Stomach (tissue), 8 donors: ENCODE measurements at regions not wholly inside any gene's neighbourhood (a gene's known extent, or its start where the extent isn't known, plus 50 kb on each side); places are given as distances from the start of the nearest gene placed in this dataset.

Experiments
- DNase-seq, 2 donors: peaks; one replicate each; pipeline versions ENCODE4 v3.0.0 to v3.0.0-alpha.2; 2013 to 2019
- H3K27ac ChIP-seq, 5 donors: fragments of 200-600 bp in 4 of 5; sonication (generic) in 4 of 5; one replicate each; pipeline ENCODE4 v1.5.1; 2013 to 2019; ENCODE audit warnings: mild to moderate bottlenecking in 1 of 5, moderate library complexity in 1 of 5
- H3K27me3 ChIP-seq, 3 donors: fragments of 200-600 bp; sonication (generic); one replicate each; pipeline ENCODE4 v1.5.1; 2017 to 2019; ENCODE audit warnings: mixed run types in 1 of 3
- H3K36me3 ChIP-seq, 4 donors: fragments of 200-600 bp; sonication (generic); 1 replicate in 3 of 4; 2 replicates in 1 of 4; pipeline ENCODE4 v1.5.1; 2016 to 2019
- H3K4me1 ChIP-seq, 4 donors: fragments of 200-600 bp; sonication (generic); one replicate each; pipeline ENCODE4 v1.5.1; 2016 to 2019
- H3K4me3 ChIP-seq, 4 donors: fragments of 200-600 bp; sonication (generic) in 3 of 4; one replicate each; pipeline ENCODE4 v1.5.1; 2016 to 2019; ENCODE audit warnings: mild to moderate bottlenecking in 1 of 4
- H3K9me3 ChIP-seq, 4 donors: fragments of 200-600 bp; sonication (generic); one replicate each; pipeline ENCODE4 v1.5.1; 2016 to 2019
- EP300 ChIP-seq: sonication (generic); formaldehyde crosslinking; IDR thresholded peaks from one replicate; pipeline ENCODE4 v1.6.1; 2017; ENCODE audit warnings: antibody characterized with exemption
- POLR2A ChIP-seq, 4 donors: fragments of 450-650 bp; IDR thresholded peaks; one replicate each; pipeline ENCODE4 v1.6.1; 2016; ENCODE audit warnings: antibody characterized with exemption in 4 of 4, control low read depth in 2 of 4, mild to moderate bottlenecking in 1 of 4, moderate library complexity in 1 of 4
- POLR2AphosphoS5 ChIP-seq, 3 donors: sonication (generic); formaldehyde crosslinking; IDR thresholded peaks; one replicate each; pipeline ENCODE4 v1.6.1; 2016; ENCODE audit warnings: antibody characterized with exemption in 3 of 3
- WGBS, 5 donors: extraction: QIAGEN DNeasy Blood & Tissue Kit in 3 of 5; methylation state at CpG; one replicate each; pipeline versions ENCODE4 v1.1.5 to v1.1.7; 2013 to 2018; 5-methylcytosine and 5-hydroxymethylcytosine counted together
- intact Hi-C: fragments of 100-400 bp; cut with DNase I; formaldehyde crosslinking; loops from one replicate; pipeline ENCODE4 v1.15.1; 2023; ENCODE audit warnings: low total_unique reads
- TF ChIP-seq, protein P1 (sequence below), 7 experiments: fragments of 450-650 bp in 4 of 7; fragments of 200-600 bp in 3 of 7; sonication (generic) in 3 of 7; IDR thresholded peaks; one replicate each; pipeline ENCODE4 v1.5.1; 2016 to 2019; ENCODE audit warnings: antibody characterized with exemption in 7 of 7, control low read depth in 2 of 7, mild to moderate bottlenecking in 1 of 7
- donor health status: healthy with polysubstance abuse.
- donor health status: Bipolar disorder and iron deficiency.
- donor health status: healthy.

DNA sequence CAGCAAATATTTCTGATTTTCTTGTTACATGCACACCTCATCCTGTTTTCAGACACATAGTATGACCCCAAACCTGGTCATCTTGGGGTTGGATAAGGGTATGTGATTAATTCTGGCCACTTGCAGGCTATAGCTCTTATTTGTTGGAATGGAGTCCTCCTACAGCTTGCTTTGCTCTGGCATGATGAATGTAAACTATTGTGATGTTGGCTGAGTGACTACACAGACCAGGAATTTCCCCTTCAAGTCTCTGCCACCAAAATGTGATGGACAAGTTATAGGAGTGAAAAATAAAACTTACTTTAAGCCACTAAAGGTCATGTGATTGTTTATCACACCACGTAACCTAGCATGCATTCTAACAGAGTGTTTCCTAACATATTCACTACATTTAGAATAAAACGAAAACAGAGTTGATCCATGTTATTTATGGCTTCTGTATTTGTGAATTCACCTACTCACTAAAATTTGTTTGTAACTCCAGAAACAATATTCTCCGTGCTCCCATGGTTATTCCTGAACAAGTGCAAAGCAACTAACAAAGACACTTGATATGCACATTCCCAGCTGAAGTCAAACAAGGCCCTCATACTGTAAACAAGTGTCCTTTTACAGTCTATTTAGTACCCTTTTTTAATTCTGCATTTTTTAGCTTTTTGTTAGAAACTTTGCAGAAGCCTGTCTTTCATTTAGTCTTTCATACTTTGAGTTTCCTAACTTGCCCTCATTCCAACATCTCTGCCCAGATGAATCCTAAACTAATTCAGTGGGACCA, 599.2 kb upstream of the PCDH15 start:
- 46 to 55% (median 52%) methylated on average over 3 of the region's 3 CpGs for WGBS, 5 donors
- TF ChIP-seq EP300 = no peak
- TF ChIP-seq POLR2AphosphoS5 (IDR thresholded peaks at IDR 0.05) = no peak
- TF ChIP-seq, protein P1, sequence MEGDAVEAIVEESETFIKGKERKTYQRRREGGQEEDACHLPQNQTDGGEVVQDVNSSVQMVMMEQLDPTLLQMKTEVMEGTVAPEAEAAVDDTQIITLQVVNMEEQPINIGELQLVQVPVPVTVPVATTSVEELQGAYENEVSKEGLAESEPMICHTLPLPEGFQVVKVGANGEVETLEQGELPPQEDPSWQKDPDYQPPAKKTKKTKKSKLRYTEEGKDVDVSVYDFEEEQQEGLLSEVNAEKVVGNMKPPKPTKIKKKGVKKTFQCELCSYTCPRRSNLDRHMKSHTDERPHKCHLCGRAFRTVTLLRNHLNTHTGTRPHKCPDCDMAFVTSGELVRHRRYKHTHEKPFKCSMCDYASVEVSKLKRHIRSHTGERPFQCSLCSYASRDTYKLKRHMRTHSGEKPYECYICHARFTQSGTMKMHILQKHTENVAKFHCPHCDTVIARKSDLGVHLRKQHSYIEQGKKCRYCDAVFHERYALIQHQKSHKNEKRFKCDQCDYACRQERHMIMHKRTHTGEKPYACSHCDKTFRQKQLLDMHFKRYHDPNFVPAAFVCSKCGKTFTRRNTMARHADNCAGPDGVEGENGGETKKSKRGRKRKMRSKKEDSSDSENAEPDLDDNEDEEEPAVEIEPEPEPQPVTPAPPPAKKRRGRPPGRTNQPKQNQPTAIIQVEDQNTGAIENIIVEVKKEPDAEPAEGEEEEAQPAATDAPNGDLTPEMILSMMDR (IDR thresholded peaks at IDR 0.05) = no peak
- no peak for TF ChIP-seq POLR2A (IDR thresholded peaks at IDR 0.05)
- no peaks in the 10 kb centered on the region for H3K4me1 ChIP-seq

DNA sequence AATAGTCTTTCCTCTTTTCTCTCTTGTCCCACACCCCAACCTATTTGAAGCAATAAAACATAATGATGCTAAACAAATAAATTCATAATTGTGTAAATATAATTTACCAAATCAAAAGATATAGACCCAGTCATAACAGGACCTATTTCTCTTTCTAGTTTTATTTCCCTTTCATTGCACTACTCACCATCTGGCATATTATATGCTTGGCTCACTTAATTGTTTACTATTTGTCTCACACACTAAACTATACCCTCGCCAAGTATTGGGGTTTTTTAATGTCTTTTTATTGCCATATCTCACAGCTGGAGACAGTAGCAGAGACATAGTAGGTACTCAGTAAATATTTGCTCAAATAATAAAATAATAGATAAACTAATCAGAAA, 597.5 kb upstream of the PCDH15 start:
- H3K9me3 ChIP-seq = no peaks in the 10 kb centered on the region
- TF ChIP-seq, protein P1 (IDR thresholded peaks at IDR 0.05) = no peak
- no peak for TF ChIP-seq POLR2AphosphoS5 (IDR thresholded peaks at IDR 0.05)
- TF ChIP-seq POLR2A (IDR thresholded peaks at IDR 0.05) = no peak
- H3K36me3 ChIP-seq = no peaks in the 10 kb centered on the region
- 22 to 52% (median 37%) methylated on average over 1 of the region's 1 CpG for WGBS, 5 donors
- intact Hi-C loops = no loop called here
- no peak overlapping the region for H3K4me3 ChIP-seq
- DNase-seq = no peak
- H3K4me1 ChIP-seq = no peaks in the 10 kb centered on the region
- H3K27ac ChIP-seq = no peak overlapping the region
- H3K27me3 ChIP-seq = no peaks in the 10 kb centered on the region

More for the DNA sequence above, 599.2 kb upstream of the PCDH15 start:
- no peak overlapping the region for H3K4me3 ChIP-seq
- no peaks in the 10 kb centered on the region for H3K9me3 ChIP-seq
- H3K36me3 ChIP-seq = no peaks in the 10 kb centered on the region
- intact Hi-C loops = no loop called here
- no peak overlapping the region for H3K27ac ChIP-seq
- DNase-seq = no peak
- no peaks in the 10 kb centered on the region for H3K27me3 ChIP-seq

DNA sequence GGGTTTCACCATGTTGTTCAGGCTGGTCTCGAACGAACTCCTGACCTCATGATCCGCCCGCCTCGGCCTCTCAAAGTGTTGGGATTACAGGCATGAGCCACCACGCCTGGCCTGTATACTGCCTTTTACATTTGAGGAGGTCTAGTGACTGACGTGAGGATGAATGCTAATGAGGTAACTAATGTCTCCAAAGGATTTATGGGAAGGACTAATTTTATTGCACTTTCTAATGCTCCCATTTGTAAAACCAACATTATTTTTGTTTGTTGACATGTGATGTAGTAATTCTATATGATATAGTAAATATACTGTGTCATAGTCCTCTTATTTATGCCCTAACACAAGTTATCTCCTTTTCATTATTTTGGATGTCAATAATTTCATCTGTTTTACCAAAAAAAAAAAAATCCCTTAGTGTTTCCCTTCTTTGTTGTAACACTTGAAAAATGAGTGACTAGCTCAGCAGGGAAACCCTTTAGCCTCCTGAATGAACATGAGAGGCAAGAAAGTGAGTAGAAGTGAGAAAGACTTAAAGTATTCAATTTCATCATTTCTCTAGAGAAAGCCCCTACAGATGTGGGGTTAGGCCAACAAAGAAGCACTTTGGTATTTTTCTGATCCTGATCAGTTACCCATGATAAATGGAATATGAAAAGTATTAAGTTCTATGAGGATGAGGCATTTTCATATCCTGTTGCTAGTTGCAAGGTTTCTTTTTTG, 596.9 kb upstream of the PCDH15 start:
- Histone ChIP-seq H3K4me3 (no peak overlapping the region), H3K9me3 (no peaks in the 10 kb centered on the region), H3K36me3 (no peaks in the 10 kb centered on the region), H3K27me3 (no peaks in the 10 kb centered on the region), H3K4me1 (no peaks in the 10 kb centered on the region), H3K27ac (no peak overlapping the region)
- intact Hi-C loops = no loop called here
- TF ChIP-seq POLR2AphosphoS5 (IDR thresholded peaks at IDR 0.05) (no peak), POLR2A (IDR thresholded peaks at IDR 0.05) (no peak), EP300 (no peak)
- TF ChIP-seq, protein P1 (IDR thresholded peaks at IDR 0.05) = no peak
- DNase-seq = no peak
- WGBS, 5 donors = 78 to 93% (median 86%) methylated on average over 7 of the region's 7 CpGs

DNA sequence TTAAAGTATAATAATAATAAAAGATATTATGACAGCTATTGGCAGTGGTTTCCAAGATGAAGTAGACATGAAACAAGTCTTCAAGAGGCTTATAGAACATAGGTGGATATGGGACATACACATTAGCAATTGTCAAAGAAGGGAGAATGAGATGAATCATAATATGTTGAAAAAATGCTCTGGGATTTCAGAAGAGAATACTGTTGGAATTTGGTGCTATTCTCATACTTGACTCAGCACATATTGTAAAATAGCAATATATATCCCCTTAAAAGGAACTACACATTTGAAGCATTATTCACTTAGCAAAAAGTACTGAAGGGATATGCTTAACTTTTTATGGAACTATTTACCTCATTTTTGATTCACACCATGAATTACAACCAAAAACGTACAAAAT, 577.2 kb upstream of the PCDH15 start:
- intact Hi-C loops = no loop called here
- H3K9me3 ChIP-seq = peaks cover 0 to 11% (median 0%) of the 10 kb centered on the region in 4 donors
- no peak overlapping the region for H3K4me3 ChIP-seq
- WGBS, 5 donors = 25 to 50% (median 40%) methylated on average over 1 of the region's 1 CpG
- H3K4me1 ChIP-seq = no peaks in the 10 kb centered on the region
- TF ChIP-seq EP300 = no peak
- TF ChIP-seq POLR2AphosphoS5 (IDR thresholded peaks at IDR 0.05) = no peak
- TF ChIP-seq, protein P1 (IDR thresholded peaks at IDR 0.05) = no peak
- TF ChIP-seq POLR2A (IDR thresholded peaks at IDR 0.05) = no peak
- DNase-seq = no peak
- H3K27ac ChIP-seq = no peak overlapping the region
- H3K36me3 ChIP-seq = no peaks in the 10 kb centered on the region
- H3K27me3 ChIP-seq = no peaks in the 10 kb centered on the region
